HCT116 (cell line): ENCODE measurements at regions not wholly inside any gene's neighbourhood (a gene's known extent, or its start where the extent isn't known, plus 50 kb on each side); places are given as distances from the start of the nearest gene placed in this dataset.

Experiments used
- ATAC-seq: fragments of 200-7000 bp; cut with Tn5 transposase; 2 replicates; pipeline ENCODE4 v1.9.1; 2020; ENCODE audit warnings: mild to moderate bottlenecking, moderate library complexity
- BruUV-seq: library from RNA; stranded (reverse); fragments of 400-500 nt; replicated peaks from 2 replicates; lab custom pipeline; 2021; lab: Mats Ljungman, UMichigan
- CTCF ChIA-PET: fragments of 300-600 bp; sonication (Branson Sonifier 250); formaldehyde crosslinking; loops from one replicate; lab custom pipeline; 2021; ENCODE audit warnings: antibody characterized with exemption; lab: Charles Lee
- POLR2A ChIA-PET: fragments of 300-600, 350-600 bp; sonication (Branson Sonifier 250); formaldehyde crosslinking; loops from one replicate; lab custom pipeline; 2021; ENCODE audit warnings: antibody characterized with exemption; lab: Charles Lee
- RAD21 ChIA-PET, 2 experiments: fragments of 300-600 bp; sonication (Branson Sonifier 250); formaldehyde crosslinking; loops; one replicate each; lab custom pipeline; 2023; ENCODE audit warnings: low total read pairs in 2 of 2; ENCODE audit not compliant: uncharacterized antibody in 2 of 2, unreplicated experiment in 2 of 2, low non-redundant PET in 1 of 2; lab: Charles Lee
- DNase-seq: peaks from one replicate; pipeline ENCODE4 v3.0.0-alpha.2; 2010; ENCODE audit warnings: low read depth, low spot score
- H2AFZ ChIP-seq: fragments of 200-600 bp; shearing (Covaris generic), sonication (generic); 2 replicates; pipeline ENCODE4 v1.6.1; 2017; ENCODE audit warnings: low read depth, mixed run types, mixed read lengths, antibody characterized with exemption, low read length; ENCODE audit not compliant: poor library complexity, severe bottlenecking
- H3K27ac ChIP-seq: 2 replicates; pipeline ENCODE4 v1.5.1; 2012; ENCODE audit warnings: low read depth, low read length
- H3K27me3 ChIP-seq: fragments of 200-600 bp; sonication (generic); 2 replicates; pipeline ENCODE4 v1.6.1; 2016; ENCODE audit warnings: mixed run types, low read length, mixed read lengths; ENCODE audit not compliant: insufficient read depth
- H3K36me3 ChIP-seq, 2 experiments: fragments of 200-500 bp in 1 of 2; fragments of 200-600 bp in 1 of 2; sonication (Bioruptor generic) in 1 of 2; sonication (generic) in 1 of 2; 2 replicates each; pipeline versions ENCODE4 v1.5.1 to v1.6.1; 2014 to 2016; ENCODE audit warnings: low read length in 2 of 2, inconsistent platforms in 1 of 2, mixed read lengths in 1 of 2, mixed run types in 1 of 2; ENCODE audit not compliant: insufficient read depth in 2 of 2, control insufficient read depth in 1 of 2
- H3K4me1 ChIP-seq, 2 experiments: fragments of 200-600 bp in 1 of 2; sonication (generic) in 1 of 2; 2 replicates each; pipeline versions ENCODE4 v1.5.1 to v1.6.1; 2012 to 2017; ENCODE audit warnings: low read length in 2 of 2, inconsistent platforms in 1 of 2, mild to moderate bottlenecking in 1 of 2, mixed read lengths in 1 of 2, mixed run types in 1 of 2, moderate library complexity in 1 of 2; ENCODE audit not compliant: insufficient read depth in 2 of 2, control insufficient read depth in 1 of 2
- H3K4me2 ChIP-seq: fragments of 200-600 bp; sonication (generic); 2 replicates; pipeline ENCODE4 v1.6.1; 2017; ENCODE audit warnings: mixed run types, low read length, mixed read lengths
- H3K4me3 ChIP-seq, 2 experiments: fragments of 200-600 bp in 1 of 2; sonication (generic) in 1 of 2; replicated peaks in 1 of 2; 2 replicates each; pipeline ENCODE4 v1.5.1; 2011 to 2016; ENCODE audit warnings: low read length in 2 of 2, control low read depth in 1 of 2, low read depth in 1 of 2, mild to moderate bottlenecking in 1 of 2, mixed read lengths in 1 of 2, mixed run types in 1 of 2
- H3K79me2 ChIP-seq: fragments of 200-600 bp; sonication (generic); 2 replicates; pipeline ENCODE4 v1.6.1; 2017; ENCODE audit warnings: mild to moderate bottlenecking, mixed run types, low read length, moderate library complexity, mixed read lengths; ENCODE audit not compliant: insufficient read depth
- H3K9ac ChIP-seq: fragments of 200-600 bp; sonication (generic); 2 replicates; pipeline ENCODE4 v1.6.1; 2016; ENCODE audit warnings: low read length, mixed read lengths
- H3K9me2 ChIP-seq: fragments of 200-600 bp; sonication (generic), shearing (Covaris generic); 2 replicates; pipeline ENCODE4 v1.6.1; 2017; ENCODE audit warnings: mixed run types, mild to moderate bottlenecking, moderate library complexity; ENCODE audit not compliant: insufficient read depth
- H3K9me3 ChIP-seq, 2 experiments: fragments of 200-500 bp in 1 of 2; fragments of 200-600 bp in 1 of 2; sonication (Bioruptor generic) in 1 of 2; sonication (generic) in 1 of 2; 2 replicates each; pipeline ENCODE4 v1.6.1; 2014 to 2017; ENCODE audit warnings: low read length in 2 of 2, mixed read lengths in 2 of 2, inconsistent platforms in 1 of 2, low read depth in 1 of 2, mild to moderate bottlenecking in 1 of 2, mixed run types in 1 of 2, moderate library complexity in 1 of 2; ENCODE audit not compliant: control insufficient read depth in 1 of 2, insufficient read depth in 1 of 2
- H4K20me1 ChIP-seq: fragments of 200-600 bp; sonication (generic), shearing (Covaris generic); 2 replicates; pipeline ENCODE4 v1.6.1; 2017; ENCODE audit warnings: mixed run types, mild to moderate bottlenecking, moderate library complexity; ENCODE audit not compliant: insufficient read depth
- CBX3 ChIP-seq: IDR thresholded peaks from 2 replicates; pipeline ENCODE4 v1.6.1; 2012; ENCODE audit warnings: low read depth
- CTCF ChIP-seq, 3 experiments: fragments of 200-600 bp in 1 of 3; sonication (generic) in 1 of 3; IDR thresholded peaks in 2 of 3; conservative IDR thresholded peaks in 1 of 3; 2 replicates each; pipeline ENCODE4 v1.5.1; 2012 to 2017; ENCODE audit warnings: low read depth in 2 of 3, low read length in 2 of 3, antibody characterized with exemption in 1 of 3, borderline replicate concordance in 1 of 3, control low read depth in 1 of 3, mild to moderate bottlenecking in 1 of 3, mixed read lengths in 1 of 3, mixed run types in 1 of 3, moderate library complexity in 1 of 3; ENCODE audit not compliant: insufficient read depth in 1 of 3
- EZH2 ChIP-seq: fragments of 200-600 bp; sonication (generic); IDR thresholded peaks from 2 replicates; pipeline ENCODE4 v1.6.1; 2017; ENCODE audit warnings: antibody characterized with exemption, mixed run types
- EZH2phosphoT487 ChIP-seq: fragments of 200-600 bp; IDR thresholded peaks from 2 replicates; pipeline ENCODE4 v1.6.1; 2018; ENCODE audit warnings: antibody characterized with exemption, borderline replicate concordance
- JUND ChIP-seq: IDR thresholded peaks from 2 replicates; pipeline ENCODE4 v1.6.1; 2012
- POLR2AphosphoS5 ChIP-seq: IDR thresholded peaks from 2 replicates; pipeline ENCODE4 v1.6.1; 2011; ENCODE audit warnings: mild to moderate bottlenecking, low read depth, low read length, moderate library complexity
- REST ChIP-seq: IDR thresholded peaks from 2 replicates; pipeline ENCODE4 v1.6.1; 2012; ENCODE audit warnings: low read depth
- SIN3A ChIP-seq: IDR thresholded peaks from 2 replicates; pipeline ENCODE4 v1.6.1; 2012; ENCODE audit warnings: low read depth
- SP1 ChIP-seq: IDR thresholded peaks from 2 replicates; pipeline ENCODE4 v1.6.1; 2012; ENCODE audit warnings: low read depth
- TCF7L2 ChIP-seq: IDR thresholded peaks from 2 replicates; pipeline ENCODE4 v1.7.0; 2011; ENCODE audit warnings: borderline replicate concordance, inconsistent platforms; ENCODE audit not compliant: insufficient read depth, insufficient read length; ENCODE audit errors: extremely low read depth
- YY1 ChIP-seq: IDR thresholded peaks from 2 replicates; pipeline ENCODE4 v1.6.1; 2011; ENCODE audit warnings: low read length, low read depth, moderate library complexity, mild to moderate bottlenecking; ENCODE audit not compliant: insufficient replicate concordance; ENCODE audit errors: extremely low read depth
- ZFX ChIP-seq: fragments of 450-650 bp; IDR thresholded peaks from 2 replicates; pipeline ENCODE4 v1.6.1; 2017
- ZNF274 ChIP-seq: fragments of 200-500 bp; sonication (Bioruptor generic); IDR thresholded peaks from 2 replicates; pipeline ENCODE4 v1.6.1; 2014; ENCODE audit warnings: mild to moderate bottlenecking, low read depth, low read length, inconsistent platforms
- intact Hi-C: fragments of 100-400 bp; cut with micrococcal nuclease; formaldehyde crosslinking; loops from 2 replicates; pipeline ENCODE4 v1.10.0; 2022
- TF ChIP-seq, protein P1 (sequence below): IDR thresholded peaks from 2 replicates; pipeline ENCODE4 v1.6.1; 2011; ENCODE audit warnings: mild to moderate bottlenecking, low read length, moderate library complexity; ENCODE audit not compliant: insufficient replicate concordance; ENCODE audit errors: extremely low read depth

- no TSS peak for BruUV-seq
These were observed 1771.7 kb upstream of the CDH9 start for GRCh38 chr5:28809811-28810750.

More at GRCh38 chr5:28809811-28810750, 1771.7 kb upstream of the CDH9 start:
- H3K9ac ChIP-seq = no peak overlapping the region
- peaks cover 4 to 6% of the 10 kb centered on the region in 2 experiments; a peak in 2 of 4 replicates for H3K9me3 ChIP-seq
- no peaks in the 10 kb centered on the region for H3K36me3 ChIP-seq
- ChIA-PET RAD21 (no interaction called here), POLR2A (no interaction called here), CTCF (no interaction called here)
- no peaks in the 10 kb centered on the region for H3K9me2 ChIP-seq
- TF ChIP-seq REST = no peak
- no peak for TF ChIP-seq JUND
- no peak for TF ChIP-seq CBX3
- TF ChIP-seq SIN3A = no peak
- TF ChIP-seq TCF7L2 = no peak
- TF ChIP-seq POLR2AphosphoS5 = no peak
- no peak for TF ChIP-seq ZFX
- no peak for TF ChIP-seq EZH2phosphoT487
- TF ChIP-seq SP1 = no peak
- no peak for TF ChIP-seq CTCF (IDR thresholded peaks at IDR 0.05 in 2 of 3, conservative IDR thresholded peaks at IDR 0.05 in 1 of 3; ENCODE audit: borderline replicate concordance in 1 of 3, insufficient read depth in 1 of 3, low read depth in 2 of 3, low read length in 2 of 3)
- no peak for TF ChIP-seq EZH2
- no peak for TF ChIP-seq ZNF274
- no peak for TF ChIP-seq YY1
- TF ChIP-seq, protein P1, sequence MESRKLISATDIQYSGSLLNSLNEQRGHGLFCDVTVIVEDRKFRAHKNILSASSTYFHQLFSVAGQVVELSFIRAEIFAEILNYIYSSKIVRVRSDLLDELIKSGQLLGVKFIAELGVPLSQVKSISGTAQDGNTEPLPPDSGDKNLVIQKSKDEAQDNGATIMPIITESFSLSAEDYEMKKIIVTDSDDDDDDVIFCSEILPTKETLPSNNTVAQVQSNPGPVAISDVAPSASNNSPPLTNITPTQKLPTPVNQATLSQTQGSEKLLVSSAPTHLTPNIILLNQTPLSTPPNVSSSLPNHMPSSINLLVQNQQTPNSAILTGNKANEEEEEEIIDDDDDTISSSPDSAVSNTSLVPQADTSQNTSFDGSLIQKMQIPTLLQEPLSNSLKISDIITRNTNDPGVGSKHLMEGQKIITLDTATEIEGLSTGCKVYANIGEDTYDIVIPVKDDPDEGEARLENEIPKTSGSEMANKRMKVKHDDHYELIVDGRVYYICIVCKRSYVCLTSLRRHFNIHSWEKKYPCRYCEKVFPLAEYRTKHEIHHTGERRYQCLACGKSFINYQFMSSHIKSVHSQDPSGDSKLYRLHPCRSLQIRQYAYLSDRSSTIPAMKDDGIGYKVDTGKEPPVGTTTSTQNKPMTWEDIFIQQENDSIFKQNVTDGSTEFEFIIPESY = no peak
- H2AFZ ChIP-seq = no peak overlapping the region
- no peak overlapping the region for H3K4me2 ChIP-seq
- intact Hi-C loops = no loop called here
- H3K27ac ChIP-seq = no peak overlapping the region
- H3K4me1 ChIP-seq = no peaks in the 10 kb centered on the region
- no peaks in the 10 kb centered on the region for H4K20me1 ChIP-seq
- no peaks in the 10 kb centered on the region for H3K79me2 ChIP-seq
- ATAC-seq (no peak), DNase-seq (no peak)
- no peaks in the 10 kb centered on the region for H3K27me3 ChIP-seq
- H3K4me3 ChIP-seq = no peak overlapping the region
